NB4 (cell line): ENCODE measurements at regions not wholly inside any gene's neighbourhood (a gene's known extent, or its start where the extent isn't known, plus 50 kb on each side); places are given as distances from the start of the nearest gene placed in this dataset.

ENCODE experiments used
- CTCF ChIP-seq: IDR thresholded peaks from one replicate; pipeline ENCODE4 v1.5.1; 2012; ENCODE audit warnings: low read depth, low read length
- POLR2A ChIP-seq: IDR thresholded peaks from 2 replicates; pipeline ENCODE4 v1.6.1; 2011; ENCODE audit warnings: mild to moderate bottlenecking; ENCODE audit not compliant: insufficient read length; ENCODE audit errors: extremely low read depth
- TF ChIP-seq, protein P1 (sequence below): IDR thresholded peaks from 2 replicates; pipeline ENCODE4 v1.6.1; 2011; ENCODE audit warnings: low read depth, low read length

GRCh38 chr4:156193800-156194199 lies 240.1 kb upstream of the CTSO start:
- TF ChIP-seq, protein P1, sequence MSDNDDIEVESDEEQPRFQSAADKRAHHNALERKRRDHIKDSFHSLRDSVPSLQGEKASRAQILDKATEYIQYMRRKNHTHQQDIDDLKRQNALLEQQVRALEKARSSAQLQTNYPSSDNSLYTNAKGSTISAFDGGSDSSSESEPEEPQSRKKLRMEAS = no peak
- TF ChIP-seq CTCF = no peak
- TF ChIP-seq POLR2A = no peak
